ENCODE measurements at regions not wholly inside any gene's neighbourhood (a gene's known extent, or its start where the extent isn't known, plus 50 kb on each side); places are given as distances from the start of the nearest gene placed in this dataset.

GRCh38 chr9:13974891-13975290, 339.1 kb downstream of the NFIB start:
- no peak overlapping the region for H2AFZ ChIP-seq (ENCODE audit: low read length)
- H3K79me2 ChIP-seq (ENCODE audit: insufficient read depth, low read length) = no peaks in the 10 kb centered on the region

More at GRCh38 chr9:13974891-13975290, 339.1 kb downstream of the NFIB start:
- H3K23ac ChIP-seq (ENCODE audit: insufficient read length, low read depth, low read length) = no peak overlapping the region
- no peaks in the 10 kb centered on the region for H3K9me3 Mint-ChIP-seq
- H3K56ac ChIP-seq (ENCODE audit: insufficient read length, low read depth, low read length) = no peak overlapping the region
- DNase-seq = no peak
- H3K27me3 ChIP-seq (ENCODE audit: insufficient read depth, low read length) = no peaks in the 10 kb centered on the region
- no peak overlapping the region for H3K4me2 ChIP-seq (ENCODE audit: insufficient read depth, insufficient read length, low read length)
- H3K23me2 ChIP-seq (ENCODE audit: insufficient read length, low read depth, low read length, poor library complexity, severe bottlenecking) = no peaks in the 10 kb centered on the region
- H3K27ac ChIP-seq (ENCODE audit: insufficient read length, low read depth, low read length) = no peak overlapping the region
- H2BK15ac ChIP-seq (ENCODE audit: low read depth, low read length) = no peak overlapping the region
- H3K27me3 Mint-ChIP-seq (ENCODE audit: low read depth) = no peaks in the 10 kb centered on the region
- H3K4me3 Mint-ChIP-seq = no peak overlapping the region
- H4K91ac ChIP-seq (ENCODE audit: insufficient read length, low read depth, low read length) = no peak overlapping the region
- H3K4me1 Mint-ChIP-seq = no peaks in the 10 kb centered on the region
- no peak for TF ChIP-seq CTCF (conservative IDR thresholded peaks at IDR 0.05)
- no peak overlapping the region for H2BK120ac ChIP-seq (ENCODE audit: low read depth, low read length, poor library complexity, severe bottlenecking)
- H3K9ac ChIP-seq (ENCODE audit: extremely low read depth, insufficient read length, low read length) = no peak overlapping the region
- H3K9me3 ChIP-seq (ENCODE audit: control insufficient read depth, low read depth, low read length) = no peaks in the 10 kb centered on the region
- H3K27ac Mint-ChIP-seq = no peak overlapping the region
- H3T11ph ChIP-seq (ENCODE audit: low read length) = no peak overlapping the region
- WGBS (ENCODE audit: extremely low coverage, insufficient read length, low lambda C conversion rate) = no CpG with 5 or more reads among the region's 4 CpGs
- no peaks in the 10 kb centered on the region for H3K79me1 ChIP-seq (ENCODE audit: insufficient read depth, low read depth, low read length, poor library complexity, severe bottlenecking)
- H3K4ac ChIP-seq (ENCODE audit: low read depth, low read length) = no peak overlapping the region
- no peaks in the 10 kb centered on the region for H3K36me3 Mint-ChIP-seq (ENCODE audit: insufficient read depth in 1 of 3, low read depth in 3 of 3)
- no peaks in the 10 kb centered on the region for H3K4me1 ChIP-seq (ENCODE audit: insufficient read depth, low read length)
- H2AK5ac ChIP-seq (ENCODE audit: insufficient read length, low read length) = no peak overlapping the region
- no peak overlapping the region for H3K14ac ChIP-seq (ENCODE audit: insufficient read depth, low read length)
- H4K5ac ChIP-seq (ENCODE audit: insufficient read length, low read depth, low read length) = no peak overlapping the region
- no peak overlapping the region for H2BK5ac ChIP-seq (ENCODE audit: insufficient read length, low read length)
- no peak overlapping the region for H3K18ac ChIP-seq (ENCODE audit: insufficient read length, low read depth, low read length)
- no peak overlapping the region for H4K8ac ChIP-seq (replicated peaks; ENCODE audit: insufficient read length, low read depth, low read length)
- H4K20me1 ChIP-seq (ENCODE audit: control insufficient read depth, insufficient read depth, insufficient read length) = no peaks in the 10 kb centered on the region
- H2BK12ac ChIP-seq (ENCODE audit: insufficient read length, low read depth, low read length) = no peak overlapping the region
- no peak overlapping the region for H2BK20ac ChIP-seq (ENCODE audit: low read depth, low read length, poor library complexity, severe bottlenecking)
